Peyer's patch (tissue), 4 donors: ENCODE measurements at regions not wholly inside any gene's neighbourhood (a gene's known extent, or its start where the extent isn't known, plus 50 kb on each side); places are given as distances from the start of the nearest gene placed in this dataset.

Experiments
- CTCF ChIP-seq, 6 experiments: fragments of 450-650 bp in 4 of 6; fragments of 200-600 bp in 2 of 6; sonication (generic) in 1 of 6; IDR thresholded peaks; one replicate each; pipeline ENCODE4 v1.5.1; 2017 to 2019; ENCODE audit warnings: antibody characterized with exemption in 6 of 6, mild to moderate bottlenecking in 3 of 6, moderate library complexity in 1 of 6
- POLR2A ChIP-seq, 2 donors: fragments of 450-650 bp; IDR thresholded peaks; one replicate each; pipeline ENCODE4 v1.5.1; 2017; ENCODE audit warnings: antibody characterized with exemption in 2 of 2, mild to moderate bottlenecking in 2 of 2, moderate library complexity in 2 of 2

GRCh38 chr6:47109281-47109680, 67.1 kb upstream of the ADGRF1 start:
- TF ChIP-seq CTCF (IDR thresholded peaks at IDR 0.05) (no peak), POLR2A (IDR thresholded peaks at IDR 0.05) (no peak)
